Activated CD8-positive, alpha-beta memory T cell treated with anti-CD3 and anti-CD28 coated beads for 4 hours (primary cell): ENCODE measurements at regions not wholly inside any gene's neighbourhood (a gene's known extent, or its start where the extent isn't known, plus 50 kb on each side); places are given as distances from the start of the nearest gene placed in this dataset.

Experiments used
- DNase-seq, 2 donors: peaks; one replicate each; pipeline ENCODE4 v3.0.0-alpha.2; 2020; ENCODE audit warnings: low read depth in 2 of 2

DNA sequence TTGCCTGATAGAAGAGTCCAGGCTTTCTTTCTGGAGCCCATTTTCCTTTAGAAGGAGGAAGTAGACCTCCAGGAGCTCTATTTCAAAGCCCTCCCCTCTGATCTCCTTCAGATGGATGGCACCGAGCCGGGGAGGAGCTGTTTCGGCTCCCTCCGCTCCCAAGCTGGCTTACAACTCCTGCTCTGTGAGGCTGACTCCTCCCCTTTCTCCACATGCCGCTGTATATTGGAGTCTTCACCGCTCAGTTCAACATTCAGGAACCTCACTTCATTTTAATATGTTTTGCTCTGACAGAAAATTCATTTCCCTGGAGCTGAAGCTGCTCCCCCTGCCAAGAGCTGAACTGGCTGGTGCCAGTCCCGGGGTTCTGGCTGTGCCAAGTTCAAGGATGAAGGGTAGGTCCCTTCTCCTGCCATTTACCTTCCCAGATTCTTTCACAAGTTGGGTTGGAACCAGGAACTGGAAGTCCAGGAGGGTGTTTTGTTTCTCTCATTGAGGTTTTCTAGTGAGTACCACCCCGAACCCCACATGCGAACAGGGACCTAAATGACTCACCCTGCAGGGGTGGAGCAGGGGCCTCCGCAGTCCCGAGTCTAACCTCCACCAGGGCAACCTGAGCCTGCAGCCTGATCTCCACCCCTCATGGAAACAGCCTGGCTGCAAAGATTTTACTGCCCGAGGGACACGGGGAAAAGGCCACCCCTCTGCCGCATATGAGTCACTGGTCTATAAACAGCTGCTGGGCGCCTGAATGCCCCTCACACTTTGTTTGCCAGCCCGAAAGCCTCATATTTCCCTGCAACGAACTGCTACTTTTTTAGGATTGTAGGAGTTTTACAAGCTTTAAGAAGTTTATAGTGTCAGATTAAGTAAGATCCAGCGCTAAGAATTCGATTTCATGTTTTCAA is 68.6 kb upstream of the FOXA2 start:
- DNase-seq: no peak

DNA sequence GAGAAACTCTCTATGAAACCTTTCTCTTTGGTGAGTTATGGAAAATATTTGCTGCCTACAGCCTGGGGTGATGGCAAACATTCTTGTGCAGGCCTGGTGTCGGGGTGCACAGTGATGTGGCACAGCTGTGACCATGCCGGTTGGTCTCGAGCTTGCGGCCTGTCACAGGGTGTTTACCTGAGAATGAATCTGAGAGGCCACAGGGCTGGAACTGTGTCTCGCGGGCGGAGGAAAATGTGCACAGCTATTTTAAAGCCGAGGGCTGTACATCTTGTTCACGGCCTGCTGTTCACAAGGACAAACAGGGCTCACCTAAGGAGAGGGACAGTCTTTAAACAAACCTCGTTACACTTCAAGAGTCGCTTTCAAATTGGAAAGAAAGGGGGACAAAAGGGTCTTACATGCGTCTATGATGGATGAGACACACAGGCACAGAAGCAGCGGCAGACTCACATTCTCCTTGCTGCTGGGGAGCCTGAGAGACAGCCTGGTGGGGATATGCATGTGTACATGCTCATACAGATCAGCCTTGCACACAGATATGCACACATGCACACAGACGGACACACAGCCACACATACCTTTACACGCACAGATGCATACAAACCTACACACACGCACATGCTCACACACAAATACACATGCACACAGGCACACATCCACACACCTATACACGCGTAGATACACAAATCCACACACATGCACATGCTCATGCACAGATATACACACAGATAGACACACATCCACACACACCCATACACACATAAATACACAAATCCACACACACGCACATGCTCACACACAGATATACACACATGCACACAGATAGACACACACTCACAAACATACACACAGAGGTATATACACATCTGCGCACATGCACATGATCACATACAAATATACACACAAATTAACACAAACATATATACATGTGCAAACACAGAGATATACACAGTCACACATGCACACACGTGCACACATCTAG is 69.6 kb upstream of the FOXA2 start:
- DNase-seq: no peak

DNA sequence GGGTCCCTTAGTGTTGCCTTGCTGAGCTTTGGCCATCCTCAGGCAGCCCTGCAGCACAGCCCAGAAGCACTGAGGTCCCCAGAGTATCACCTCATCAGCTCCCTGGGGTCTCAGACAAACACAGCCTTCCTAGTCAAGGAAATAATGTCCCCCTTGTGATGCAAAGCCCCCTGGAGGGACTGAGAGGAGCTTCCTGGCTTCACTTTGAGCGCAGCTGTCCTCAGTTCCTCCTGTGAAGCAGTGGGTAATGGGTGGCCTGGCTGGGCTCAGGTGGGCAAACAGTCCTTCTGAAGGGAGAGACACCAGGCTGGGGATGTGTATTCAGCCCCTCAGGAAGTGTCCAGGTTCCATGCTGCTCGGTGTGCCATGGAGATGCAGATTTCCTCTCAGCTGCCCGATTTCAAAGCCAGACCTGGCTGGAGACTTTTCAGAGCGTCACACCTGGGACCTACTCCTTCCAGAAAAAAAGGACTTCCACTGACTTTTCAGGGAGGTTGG is 79.2 kb upstream of the FOXA2 start:
- no peak for DNase-seq

DNA sequence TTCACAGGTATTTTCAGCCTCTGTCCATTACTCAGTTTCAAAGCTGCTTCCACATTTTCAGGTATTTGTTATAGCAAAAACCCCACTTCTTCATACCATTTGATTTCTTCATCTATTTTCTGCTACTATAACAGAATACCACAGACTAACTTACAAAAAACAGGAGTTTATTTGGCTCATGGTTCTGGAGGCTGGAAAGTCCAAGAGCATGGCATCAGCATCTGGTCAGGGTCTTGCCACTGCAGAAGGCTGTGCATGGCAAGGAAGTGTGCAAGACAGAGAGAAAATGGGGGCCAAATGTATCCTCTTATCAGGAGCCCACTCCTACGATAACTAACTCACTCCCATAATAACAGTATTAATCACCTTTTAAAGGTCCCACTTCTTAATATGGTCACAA is 82.8 kb upstream of the FOXA2 start:
- no peak for DNase-seq

DNA sequence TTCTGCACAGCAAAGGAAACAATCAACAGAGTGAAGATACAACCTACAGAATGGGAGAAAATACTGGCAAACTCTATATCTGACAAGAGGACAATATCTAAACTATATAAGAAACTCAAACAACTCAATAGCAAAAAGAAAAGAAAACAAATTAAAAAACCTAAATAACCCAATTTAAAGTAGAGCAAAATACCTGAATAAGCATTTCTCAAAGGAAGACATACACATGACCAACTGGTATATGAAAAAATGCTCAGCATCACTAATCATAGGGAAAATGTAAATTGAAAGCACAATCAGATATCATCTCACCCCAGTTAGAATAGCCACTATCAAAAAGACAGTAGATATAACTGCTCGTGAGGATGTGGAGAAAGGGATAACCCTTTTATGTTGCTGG is 87.8 kb upstream of the FOXA2 start:
- no peak for DNase-seq

DNA sequence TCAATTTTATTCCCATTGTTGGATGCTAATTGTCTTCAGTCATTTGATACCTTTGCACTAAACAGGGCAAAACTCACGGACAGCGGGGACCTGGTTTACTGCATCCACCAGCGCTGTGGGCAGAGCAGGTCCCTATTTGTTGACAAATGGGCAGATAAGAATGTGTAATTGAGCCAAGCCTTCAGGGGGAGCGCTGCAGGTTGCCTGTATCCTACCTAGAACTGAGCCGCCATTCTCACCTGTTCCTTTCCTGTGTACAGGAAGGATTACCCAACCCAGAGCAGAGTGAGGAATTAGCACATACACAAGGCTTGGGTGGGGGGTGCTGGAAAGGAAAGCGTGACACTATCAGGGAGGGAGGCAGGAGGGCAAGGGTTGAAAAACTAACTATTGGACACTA is 89.1 kb upstream of the FOXA2 start:
- DNase-seq: no peak

DNA sequence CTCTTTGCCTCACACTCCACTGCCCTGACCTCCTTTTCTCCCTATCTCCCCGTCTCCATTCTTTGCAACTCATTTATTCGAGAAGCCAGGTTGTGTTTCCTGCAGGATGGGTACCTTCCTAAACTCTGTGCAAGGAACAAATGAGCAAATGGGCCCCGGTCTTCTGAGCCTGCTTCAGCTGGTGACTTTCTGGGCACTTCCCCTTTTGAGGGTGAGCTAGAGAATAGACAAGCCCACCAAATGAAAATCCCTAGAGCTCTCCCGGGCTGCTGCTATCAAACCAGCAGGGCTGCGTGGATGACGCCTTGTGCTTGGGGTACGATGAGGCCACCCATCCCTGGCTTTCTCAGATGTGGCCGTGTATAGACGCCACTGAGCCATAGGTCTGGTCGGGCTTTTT is 91.0 kb upstream of the FOXA2 start:
- no peak for DNase-seq

DNA sequence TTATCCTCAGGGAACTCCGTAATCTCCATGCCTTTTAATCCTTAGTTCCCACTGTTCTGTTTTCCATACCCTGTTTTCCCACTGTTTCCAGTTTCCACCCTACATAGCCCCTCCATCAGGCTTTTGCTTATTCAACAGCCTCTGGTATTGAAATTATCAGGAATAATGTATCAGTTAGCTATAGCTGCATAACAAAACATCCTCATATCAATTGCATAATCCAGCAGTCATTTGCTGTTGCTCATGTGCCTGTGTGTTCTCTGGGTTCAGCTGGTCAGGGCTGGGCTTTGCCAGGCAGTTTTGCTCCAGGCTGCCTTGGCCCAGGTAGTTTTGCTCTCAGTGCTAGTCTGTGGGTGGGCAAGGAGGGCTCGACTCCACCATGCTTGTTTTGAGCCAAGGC is 94.3 kb upstream of the FOXA2 start:
- no peak for DNase-seq

DNA sequence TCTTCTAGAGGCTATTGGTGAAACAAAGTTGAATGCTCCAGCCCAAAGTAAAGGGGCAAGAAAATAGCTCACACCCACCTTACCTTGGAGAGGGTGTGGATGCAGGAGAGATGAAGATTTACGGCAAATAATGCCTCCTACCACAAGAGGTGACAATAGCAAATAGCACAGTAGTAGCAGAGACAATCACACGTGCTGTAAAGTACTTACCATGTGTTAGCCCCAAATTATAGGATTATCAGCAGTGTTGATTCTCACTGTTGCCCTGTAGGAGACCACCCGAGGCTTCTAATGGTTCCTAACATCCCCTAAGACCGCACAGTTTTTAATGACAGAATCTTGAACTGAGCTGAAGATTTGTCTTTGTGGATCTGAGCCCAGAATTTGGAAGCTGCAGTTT is 94.8 kb upstream of the FOXA2 start:
- no peak for DNase-seq

DNA sequence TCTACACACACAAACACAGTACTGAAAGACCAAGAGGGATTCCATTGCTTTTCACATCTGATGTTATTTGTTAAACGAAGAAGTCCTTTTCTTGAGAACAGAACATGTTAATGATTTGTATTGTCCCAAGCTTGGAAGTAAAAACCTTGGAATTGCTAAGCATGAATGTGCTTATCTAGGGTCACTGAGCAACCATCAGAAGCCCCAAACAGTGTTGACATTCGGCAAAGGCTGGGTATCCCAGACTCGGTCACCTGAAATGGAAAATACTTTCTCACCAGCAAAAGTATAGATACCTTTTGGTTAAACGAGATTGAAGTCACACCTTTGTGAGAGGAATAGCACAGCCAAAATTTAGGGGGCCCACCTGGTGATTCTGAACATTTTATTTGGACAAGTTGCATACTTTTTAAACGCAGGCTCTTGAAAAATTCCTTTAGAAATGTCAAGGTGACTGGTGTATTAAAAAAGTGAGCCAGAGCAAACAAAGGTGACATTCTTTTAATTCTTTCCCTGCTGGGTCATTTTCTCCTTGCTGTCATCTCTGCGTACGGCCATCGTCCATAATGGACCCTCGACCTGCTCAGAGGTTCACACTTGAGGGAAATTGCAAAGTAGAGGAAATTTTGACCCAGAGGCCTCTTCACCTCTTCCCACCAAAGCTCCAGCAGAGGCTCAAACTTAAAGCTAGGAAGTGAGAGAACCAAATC is 95.8 kb upstream of the FOXA2 start:
- DNase-seq: no peak

DNA sequence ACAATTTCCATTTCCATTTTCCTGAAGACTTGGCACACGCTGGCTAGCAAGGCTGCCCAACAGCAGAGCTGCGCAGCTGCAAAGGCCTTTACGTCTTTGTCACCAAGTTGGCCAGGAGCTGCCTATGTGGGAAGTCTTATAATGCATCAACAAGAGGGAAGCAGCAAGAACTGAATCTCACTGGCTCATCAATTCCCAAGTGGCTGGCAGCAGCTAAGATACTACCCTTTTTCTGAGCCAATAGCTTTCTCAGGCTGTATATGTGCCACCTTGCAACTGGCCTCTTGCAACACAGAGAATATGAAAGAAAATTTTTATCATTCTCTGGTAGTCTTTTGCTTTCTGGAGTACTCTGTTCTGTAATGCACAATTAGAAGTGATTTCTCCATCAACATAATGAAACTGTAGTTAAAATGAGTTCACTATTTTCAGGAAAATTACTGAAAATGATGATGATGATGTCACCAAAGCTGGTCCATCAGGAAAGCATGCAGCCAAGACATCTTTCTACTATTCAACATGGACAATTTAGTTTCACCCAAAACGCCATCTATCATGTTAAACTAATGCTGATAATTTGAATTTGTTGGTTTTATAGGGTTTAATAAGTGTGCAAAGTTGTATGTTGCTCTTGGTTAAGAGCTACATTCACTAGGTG is 97.3 kb upstream of the FOXA2 start:
- DNase-seq: no peak

DNA sequence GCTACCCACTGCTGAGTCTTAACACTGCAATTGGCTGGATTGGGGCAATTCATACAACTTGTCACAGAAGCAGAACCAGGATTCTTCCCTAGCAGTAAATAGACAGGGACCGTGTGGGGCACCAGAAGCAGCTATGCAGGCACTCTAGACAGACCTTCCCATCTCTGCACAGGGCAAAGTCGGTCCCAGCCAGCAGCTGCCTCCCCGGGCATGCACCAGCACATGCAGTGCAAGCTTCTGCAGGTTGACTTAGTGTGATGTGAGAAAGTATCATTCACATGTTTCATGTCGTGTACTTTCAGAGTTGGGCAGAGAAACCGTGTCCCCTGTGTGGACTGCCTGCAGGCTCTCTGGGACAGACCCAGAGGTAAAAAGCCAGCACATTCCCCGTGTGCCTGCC is 98.0 kb upstream of the FOXA2 start:
- DNase-seq: no peak

DNA sequence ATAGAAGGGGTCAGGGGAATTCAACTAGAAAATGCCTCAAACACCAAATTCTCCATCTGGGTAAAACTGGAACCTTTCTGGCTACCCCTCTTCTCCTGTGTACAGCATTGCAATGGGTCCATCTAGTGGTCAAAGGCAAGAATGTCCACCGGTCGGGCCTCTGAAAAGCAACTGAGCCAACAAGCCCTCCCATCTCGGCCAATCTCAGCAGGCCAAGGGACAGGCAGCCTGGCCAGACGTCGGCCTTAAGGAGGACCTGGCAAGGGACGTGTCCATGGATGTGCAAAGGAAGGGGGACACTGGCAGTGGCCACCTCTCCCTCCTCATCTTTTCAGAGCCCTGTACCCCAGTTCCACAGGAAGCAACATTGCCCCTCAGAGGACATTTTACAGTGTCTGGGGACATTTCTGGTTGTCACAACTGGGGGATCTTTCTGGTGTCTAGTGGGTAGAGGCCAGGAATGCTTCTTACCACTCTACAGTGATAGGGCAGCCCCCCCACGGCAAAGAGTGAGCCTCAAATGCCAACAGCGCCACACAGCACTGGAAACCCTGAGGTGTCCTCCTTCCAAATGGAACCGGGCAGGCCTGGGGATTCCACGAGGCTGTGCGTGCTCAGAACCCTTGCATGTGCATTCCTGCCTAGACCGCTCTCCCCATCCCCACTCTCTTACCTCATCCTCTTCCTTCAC is 99.8 kb upstream of the FOXA2 start:
- DNase-seq: no peak

DNA sequence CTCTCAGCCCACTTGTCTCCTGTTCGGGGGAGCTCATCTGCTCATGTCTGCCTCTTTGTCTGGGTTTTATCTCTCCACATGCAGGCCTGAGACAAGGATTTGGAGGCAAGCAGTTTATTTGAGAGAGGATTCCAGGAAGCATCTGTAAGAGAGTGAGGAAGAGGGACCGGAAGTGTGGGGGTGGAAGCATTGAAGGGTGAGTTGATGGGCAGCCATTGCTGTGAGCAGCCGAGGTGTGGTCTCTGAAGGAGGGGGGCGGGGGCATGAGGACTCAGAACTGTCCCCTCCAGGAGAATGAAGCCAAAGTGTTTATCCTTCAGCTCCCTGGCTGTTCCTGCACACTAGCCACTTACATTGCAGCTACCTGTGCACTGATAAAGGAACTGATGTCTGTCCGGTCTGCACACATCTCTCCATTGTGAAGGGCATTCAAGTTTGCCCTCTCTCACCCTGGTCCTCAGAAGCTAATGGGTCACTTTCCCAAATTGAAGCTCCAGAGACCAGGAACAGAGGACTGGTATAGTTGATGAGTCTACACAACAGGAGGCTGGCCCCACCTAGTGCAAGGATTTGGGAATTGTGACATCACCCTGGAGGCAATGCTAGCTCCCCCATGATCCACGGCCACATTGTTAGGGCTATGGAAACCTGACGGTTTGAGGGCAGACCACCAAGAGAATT is 100.5 kb upstream of the FOXA2 start:
- no peak for DNase-seq

DNA sequence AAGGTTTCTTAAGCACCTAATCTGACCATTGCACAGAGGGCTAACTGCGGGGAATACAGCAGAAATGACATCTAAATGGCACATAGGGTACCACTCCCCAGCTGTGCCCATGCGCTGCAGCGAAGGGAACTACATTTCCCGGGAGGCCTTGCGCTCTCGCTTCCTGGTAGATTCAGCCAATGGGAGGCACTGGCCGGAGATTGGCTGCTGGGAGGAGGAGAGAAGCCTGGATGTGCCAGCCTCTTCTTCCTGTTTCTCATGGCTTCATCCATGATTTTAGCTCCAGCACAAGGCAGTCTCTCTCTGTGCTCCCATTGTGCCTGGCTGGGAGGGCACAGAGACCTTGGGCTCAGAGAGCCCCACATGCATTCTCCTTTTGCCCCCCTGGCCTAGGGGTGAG is 101.7 kb upstream of the FOXA2 start:
- DNase-seq: no peak

DNA sequence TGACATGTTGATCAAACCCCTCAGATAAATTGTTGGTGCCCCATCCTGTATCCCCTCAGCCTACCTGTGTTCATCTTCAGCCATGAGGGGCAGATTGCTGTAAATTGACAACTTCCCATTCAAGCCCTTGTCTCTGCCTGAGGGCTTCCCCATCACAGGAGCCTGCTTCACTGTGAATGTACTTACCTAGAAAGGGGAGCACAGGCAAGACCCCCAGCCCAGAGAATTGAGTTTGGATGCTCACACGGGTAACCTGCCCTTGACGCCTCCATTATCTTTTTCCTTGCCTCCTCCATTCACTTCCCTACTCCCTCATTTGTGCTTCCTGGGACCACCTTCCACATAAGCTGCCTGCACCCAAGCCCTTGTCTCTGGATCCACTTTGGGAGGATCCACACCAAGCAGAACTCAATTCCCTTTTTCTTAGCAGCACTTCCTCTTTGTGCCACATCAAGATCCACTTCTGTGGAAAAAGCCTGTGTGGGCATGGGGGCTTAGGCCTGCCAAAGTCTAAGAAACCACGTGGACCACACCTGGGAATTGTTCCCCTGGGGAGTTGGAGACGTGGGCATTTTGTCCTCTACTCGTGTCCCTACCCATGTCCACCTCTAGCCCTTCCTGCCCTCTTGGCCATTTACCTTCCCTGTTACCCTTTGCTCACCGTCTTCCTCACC is 103.4 kb upstream of the FOXA2 start:
- DNase-seq: no peak

DNA sequence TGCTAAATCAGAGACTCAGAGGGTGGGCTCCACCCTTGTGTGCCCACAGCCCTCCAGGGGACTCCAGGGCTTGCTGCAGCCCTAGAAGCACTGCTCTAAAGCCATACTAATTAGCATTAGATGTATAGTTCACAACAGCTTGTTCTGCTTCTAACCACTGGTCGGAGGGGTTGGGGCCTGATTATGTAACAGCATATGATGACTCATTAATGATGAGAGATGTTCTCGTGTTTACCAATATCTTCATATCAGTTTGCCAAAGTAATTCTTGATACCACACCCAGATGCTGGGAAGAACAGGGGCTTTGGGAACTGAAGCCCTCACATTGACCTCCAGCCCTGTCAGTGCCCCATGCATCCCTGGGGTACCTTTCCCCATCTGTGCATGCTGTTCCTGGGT is 104.1 kb upstream of the FOXA2 start:
- no peak for DNase-seq

DNA sequence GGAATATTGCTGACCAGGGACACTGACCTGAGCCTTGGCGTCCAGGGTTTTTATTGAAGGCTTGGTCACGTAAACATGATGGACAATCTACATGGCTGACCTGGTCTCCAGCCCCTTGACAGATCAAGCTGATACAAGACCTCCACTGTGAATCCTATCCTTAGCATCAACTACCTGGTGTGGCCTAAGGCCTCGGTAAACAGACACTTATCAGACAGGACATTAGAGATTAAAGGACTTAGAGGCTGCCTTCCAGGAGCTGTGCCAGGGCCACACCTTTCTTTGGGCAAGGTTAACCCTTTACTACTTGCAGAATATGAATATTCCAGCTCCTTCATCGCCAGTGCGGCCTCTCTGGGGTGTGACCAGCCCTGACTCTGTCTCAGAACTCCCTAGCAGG is 104.9 kb upstream of the FOXA2 start:
- DNase-seq: no peak

DNA sequence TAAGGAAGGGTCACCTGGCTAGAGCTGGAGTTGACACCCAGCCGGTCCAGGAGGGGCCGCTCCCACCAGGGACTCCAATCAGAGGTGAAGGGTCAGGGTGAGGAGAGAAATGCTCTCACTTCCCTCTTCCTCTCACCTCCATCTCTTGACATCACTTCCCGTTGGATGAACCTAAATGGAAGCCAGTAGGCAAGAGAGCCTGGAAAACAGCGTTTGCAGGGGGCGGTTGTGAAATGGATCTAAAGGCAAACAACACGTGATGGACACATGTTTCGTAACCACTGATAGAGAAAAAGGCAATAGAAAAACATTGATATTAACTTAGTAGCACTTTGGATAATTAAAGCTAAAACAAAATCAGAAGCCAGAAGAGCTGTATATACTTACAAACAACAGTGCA is 105.6 kb upstream of the FOXA2 start:
- DNase-seq: no peak
